ENCODE measurements at regions not wholly inside any gene's neighbourhood (a gene's known extent, or its start where the extent isn't known, plus 50 kb on each side); places are given as distances from the start of the nearest gene placed in this dataset.

- intact Hi-C loops (cut with micrococcal nuclease), result loop anchor here (2.0 kb wide), 1 partner anchor 15 kb away; no protein-coding TSS in a partner anchor
- Mint-ChIP-seq H3K27me3 (no peaks in the 10 kb centered on the region), H3K9me3 (ENCODE audit: insufficient read depth) (peaks cover 2% of the 10 kb centered on the region), H3K27ac (peak overlapping the region; percentile 51), H3K4me1 (peaks cover 34% of the 10 kb centered on the region), H3K4me3 (peak overlapping the region; percentile 66)
- ChIA-PET CTCF (interaction anchor here (1.0 to 4.7 kb wide), 4 partner anchors 15 to 148 kb away, joined by 3 to 34 read pairs (median 20); partner anchors contain the start of gene IL6), POLR2A (interaction anchor here (0.6 to 0.9 kb wide), 2 partner anchors 8 to 147 kb away, joined by 3 read pairs; no protein-coding TSS in a partner anchor)
- 0% methylated on average over 1 of the region's 5 CpGs for WGBS (ENCODE audit: insufficient coverage)
- Histone ChIP-seq H3K9me3 (ENCODE audit: control extremely low read depth in 1 of 3, control insufficient read depth in 2 of 3, insufficient read depth in 1 of 3, low read length in 2 of 3) (no peaks in the 10 kb centered on the region), H2AFZ (ENCODE audit: insufficient read depth, low read depth, low read length, poor library complexity, severe bottlenecking) (no peak overlapping the region), H3K36me3 (replicated peaks in 1 of 2; ENCODE audit: control extremely low read depth in 1 of 2, control insufficient read depth in 1 of 2, extremely low read depth in 1 of 2, insufficient read depth in 2 of 2, low read length in 1 of 2) (peaks cover 0 to 7% of the 10 kb centered on the region in 2 experiments), H4K20me1 (ENCODE audit: control insufficient read depth, insufficient read depth, low read length, poor library complexity, severe bottlenecking) (no peaks in the 10 kb centered on the region), H3K9ac (ENCODE audit: low read length) (no peak overlapping the region), H3K4me2 (replicated peaks; ENCODE audit: low read depth, low read length, poor library complexity, severe bottlenecking) (peak overlapping the region; percentile 54), H3K79me2 (ENCODE audit: control insufficient read depth, insufficient read depth, low read length) (peaks cover 3% of the 10 kb centered on the region), H3K27me3 (replicated peaks in 1 of 4; ENCODE audit: control extremely low read depth in 1 of 4, control insufficient read depth in 3 of 4, insufficient read depth in 4 of 4, low read length in 3 of 4) (no peaks in the 10 kb centered on the region), H3K4me1 (ENCODE audit: control insufficient read depth in 2 of 2, insufficient read depth in 2 of 2, low read length in 2 of 2) (peaks cover 17 to 22% of the 10 kb centered on the region in 2 donors), H3K4me3 (ENCODE audit: control extremely low read depth in 1 of 5, extremely low read depth in 1 of 5, insufficient read depth in 1 of 5, low read depth in 2 of 5, low read length in 4 of 5) (no peak overlapping the region), H3K27ac (ENCODE audit: low read length in 2 of 2) (peak overlapping the region in 1 of 2 donors; percentile 17)
- TF ChIP-seq EZH2 (IDR thresholded peaks at IDR 0.05; ENCODE audit: borderline replicate concordance, insufficient read depth, low read depth, low read length, poor library complexity, severe bottlenecking) (no peak), CTCF (IDR thresholded peaks at IDR 0.05) (no peak)
- ATAC-seq (ENCODE audit: low read depth) (peak; percentile 71), DNase-seq (peak; percentile 64)
These were observed 78.2 kb upstream of the STEAP1B start for GRCh38 chr7:22578007-22578733.

GRCh38 chr7:22577470-22578001 is 77.5 kb upstream of the STEAP1B start:
- H2AFZ ChIP-seq (ENCODE audit: insufficient read depth, low read depth, low read length, poor library complexity, severe bottlenecking), result no peak overlapping the region
- H3K4me2 ChIP-seq (replicated peaks; ENCODE audit: low read depth, low read length, poor library complexity, severe bottlenecking), result peak overlapping the region; percentile 54
- Mint-ChIP-seq H3K27ac (peak overlapping the region; percentile 51), H3K4me3 (peak overlapping the region; percentile 66), H3K27me3 (no peaks in the 10 kb centered on the region), H3K4me1 (peaks cover 29% of the 10 kb centered on the region), H3K9me3 (ENCODE audit: insufficient read depth) (peaks cover 2% of the 10 kb centered on the region)
- no peak overlapping the region for H3K27ac ChIP-seq (ENCODE audit: low read length in 2 of 2)
- no peaks in the 10 kb centered on the region for H3K27me3 ChIP-seq (replicated peaks in 1 of 4; ENCODE audit: control extremely low read depth in 1 of 4, control insufficient read depth in 3 of 4, insufficient read depth in 4 of 4, low read length in 3 of 4)
- H3K9ac ChIP-seq (ENCODE audit: low read length), result no peak overlapping the region
- peaks cover 1 to 2% of the 10 kb centered on the region in 2 experiments for H3K36me3 ChIP-seq (replicated peaks in 1 of 2; ENCODE audit: control extremely low read depth in 1 of 2, control insufficient read depth in 1 of 2, extremely low read depth in 1 of 2, insufficient read depth in 2 of 2, low read length in 1 of 2)
- H3K4me3 ChIP-seq (ENCODE audit: control extremely low read depth in 1 of 5, extremely low read depth in 1 of 5, insufficient read depth in 1 of 5, low read depth in 2 of 5, low read length in 4 of 5), result no peak overlapping the region
- TF ChIP-seq CTCF (IDR thresholded peaks at IDR 0.05) (no peak), EZH2 (IDR thresholded peaks at IDR 0.05; ENCODE audit: borderline replicate concordance, insufficient read depth, low read depth, low read length, poor library complexity, severe bottlenecking) (no peak)
- intact Hi-C loops (cut with micrococcal nuclease), result loop anchor here (2.0 kb wide), 1 partner anchor 15 kb away; no protein-coding TSS in a partner anchor
- peaks cover 3% of the 10 kb centered on the region for H3K79me2 ChIP-seq (ENCODE audit: control insufficient read depth, insufficient read depth, low read length)
- POLR2A ChIA-PET, result interaction anchor here (0.9 kb wide), 1 partner anchor 148 kb away, joined by 3 read pairs; no protein-coding TSS in a partner anchor
- H3K9me3 ChIP-seq (ENCODE audit: control extremely low read depth in 1 of 3, control insufficient read depth in 2 of 3, insufficient read depth in 1 of 3, low read length in 2 of 3), result no peaks in the 10 kb centered on the region
- H4K20me1 ChIP-seq (ENCODE audit: control insufficient read depth, insufficient read depth, low read length, poor library complexity, severe bottlenecking), result no peaks in the 10 kb centered on the region
- CTCF ChIA-PET, result interaction anchor here (0.6 to 4.7 kb wide), 5 partner anchors 14 to 149 kb away, joined by 3 to 34 read pairs (median 6); partner anchors contain the start of gene IL6
- no peak for DNase-seq
- 25% methylated on average over 2 of the region's 6 CpGs for WGBS (ENCODE audit: insufficient coverage)
- ATAC-seq (ENCODE audit: low read depth), result peak; percentile 33
- peaks cover 16% of the 10 kb centered on the region in 2 donors for H3K4me1 ChIP-seq (ENCODE audit: control insufficient read depth in 2 of 2, insufficient read depth in 2 of 2, low read length in 2 of 2)

Data from B cell (primary cell).